ENCODE measurements at regions not wholly inside any gene's neighbourhood (a gene's known extent, or its start where the extent isn't known, plus 50 kb on each side); places are given as distances from the start of the nearest gene placed in this dataset.

GRCh38 chr22:47808886-47809620, 1046.6 kb downstream of the TBC1D22A start:
- DNase-seq = no peak
- no peak overlapping the region for H3K4me3 Mint-ChIP-seq
- no peak overlapping the region for H3K27ac Mint-ChIP-seq

GRCh38 chr22:47808236-47808635, 1045.8 kb downstream of the TBC1D22A start:
- CTCF ChIA-PET = no interaction called here
- Histone ChIP-seq H3K4me1 (ENCODE audit: control insufficient read depth in 1 of 2, extremely low read depth in 1 of 2, insufficient read depth in 2 of 2, low read length in 2 of 2) (no peaks in the 10 kb centered on the region), H3K4me3 (ENCODE audit: control insufficient read depth in 1 of 2, extremely low read depth in 1 of 2, low read length in 1 of 2) (no peak overlapping the region), H3K27ac (ENCODE audit: low read length) (no peak overlapping the region), H3K36me3 (ENCODE audit: control insufficient read depth in 2 of 2, extremely low read depth in 1 of 2, insufficient read depth in 1 of 2, low read length in 1 of 2) (no peaks in the 10 kb centered on the region), H3K9me3 (no peaks in the 10 kb centered on the region), H3K27me3 (replicated peaks in 1 of 2; ENCODE audit: control insufficient read depth in 2 of 2, extremely low read depth in 1 of 2, insufficient read depth in 2 of 2, low read length in 1 of 2) (peaks cover 0 to 42% of the 10 kb centered on the region in 2 experiments)
- Mint-ChIP-seq H3K27ac (no peak overlapping the region), H3K9me3 (no peaks in the 10 kb centered on the region), H3K36me3 (no peaks in the 10 kb centered on the region), H3K27me3 (peaks cover 9 to 14% of the 10 kb centered on the region in 2 donors), H3K4me1 (no peaks in the 10 kb centered on the region), H3K4me3 (no peak overlapping the region)
- POLR2A ChIA-PET = no interaction called here
- 84% methylated on average over 5 of the region's 6 CpGs for WGBS (ENCODE audit: insufficient coverage)
- ATAC-seq (replicated peaks in 1 of 4) (no peak), DNase-seq (no peak)

More at GRCh38 chr22:47808886-47809620, 1046.6 kb downstream of the TBC1D22A start:
- no peak overlapping the region for H3K27ac ChIP-seq (ENCODE audit: low read length)
- no peaks in the 10 kb centered on the region for H3K9me3 ChIP-seq
- no peaks in the 10 kb centered on the region for H3K4me1 ChIP-seq (ENCODE audit: control insufficient read depth in 1 of 2, extremely low read depth in 1 of 2, insufficient read depth in 2 of 2, low read length in 2 of 2)
- Mint-ChIP-seq H3K4me1 (no peaks in the 10 kb centered on the region), H3K27me3 (peaks cover 10 to 14% of the 10 kb centered on the region in 2 donors), H3K36me3 (no peaks in the 10 kb centered on the region), H3K9me3 (no peaks in the 10 kb centered on the region)
- H3K36me3 ChIP-seq (ENCODE audit: control insufficient read depth in 2 of 2, extremely low read depth in 1 of 2, insufficient read depth in 1 of 2, low read length in 1 of 2) = no peaks in the 10 kb centered on the region
- ChIA-PET CTCF (no interaction called here), POLR2A (no interaction called here)
- 91% methylated on average over 9 of the region's 10 CpGs for WGBS (ENCODE audit: insufficient coverage)
- peaks cover 0 to 46% of the 10 kb centered on the region in 2 experiments for H3K27me3 ChIP-seq (replicated peaks in 1 of 2; ENCODE audit: control insufficient read depth in 2 of 2, extremely low read depth in 1 of 2, insufficient read depth in 2 of 2, low read length in 1 of 2)
- H3K4me3 ChIP-seq (ENCODE audit: control insufficient read depth in 1 of 2, extremely low read depth in 1 of 2, low read length in 1 of 2) = no peak overlapping the region
- no peak for ATAC-seq (replicated peaks in 1 of 4)

DNA sequence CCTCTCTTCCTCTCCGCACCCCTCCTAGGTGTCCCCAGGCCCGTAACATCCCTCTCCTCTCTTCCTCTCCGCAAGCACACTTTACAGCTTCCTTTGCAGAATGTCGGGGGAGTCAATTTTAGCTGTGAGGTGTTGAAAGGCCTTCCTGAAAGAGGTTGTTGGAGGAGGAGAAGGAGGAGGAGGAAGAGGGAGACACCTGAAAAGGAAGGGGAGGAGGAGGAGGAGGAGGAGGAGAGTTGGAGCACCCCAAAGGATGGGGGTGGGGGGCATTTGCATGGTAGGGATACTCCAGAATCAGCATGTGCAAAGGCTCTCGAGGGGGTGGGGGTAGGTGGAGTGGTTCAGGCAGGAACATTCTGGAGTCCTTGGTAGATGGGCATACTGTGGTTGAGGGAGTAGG, 1045.1 kb downstream of the TBC1D22A start:
- H3K9me3 ChIP-seq = no peaks in the 10 kb centered on the region
- Mint-ChIP-seq H3K9me3 (no peaks in the 10 kb centered on the region), H3K4me1 (no peaks in the 10 kb centered on the region), H3K27ac (no peak overlapping the region), H3K27me3 (peaks cover 5 to 14% of the 10 kb centered on the region in 2 donors), H3K4me3 (no peak overlapping the region), H3K36me3 (no peaks in the 10 kb centered on the region)
- no peak overlapping the region for H3K27ac ChIP-seq (ENCODE audit: low read length)
- WGBS (ENCODE audit: insufficient coverage) = 67% methylated on average over 1 of the region's 5 CpGs
- no peaks in the 10 kb centered on the region for H3K4me1 ChIP-seq (ENCODE audit: control insufficient read depth in 1 of 2, extremely low read depth in 1 of 2, insufficient read depth in 2 of 2, low read length in 2 of 2)
- ChIA-PET POLR2A (no interaction called here), CTCF (no interaction called here)
- H3K36me3 ChIP-seq (ENCODE audit: control insufficient read depth in 2 of 2, extremely low read depth in 1 of 2, insufficient read depth in 1 of 2, low read length in 1 of 2) = no peaks in the 10 kb centered on the region
- peaks cover 0 to 38% of the 10 kb centered on the region in 2 experiments for H3K27me3 ChIP-seq (replicated peaks in 1 of 2; ENCODE audit: control insufficient read depth in 2 of 2, extremely low read depth in 1 of 2, insufficient read depth in 2 of 2, low read length in 1 of 2)
- DNase-seq (no peak), ATAC-seq (replicated peaks in 1 of 4) (no peak)
- H3K4me3 ChIP-seq (ENCODE audit: control insufficient read depth in 1 of 2, extremely low read depth in 1 of 2, low read length in 1 of 2) = no peak overlapping the region

- ATAC-seq (replicated peaks in 1 of 4) = no peak
- Mint-ChIP-seq H3K27me3 (peaks cover 10 to 14% of the 10 kb centered on the region in 2 donors), H3K9me3 (no peaks in the 10 kb centered on the region), H3K4me1 (no peaks in the 10 kb centered on the region), H3K36me3 (no peaks in the 10 kb centered on the region), H3K27ac (no peak overlapping the region), H3K4me3 (no peak overlapping the region)
- no peaks in the 10 kb centered on the region for H3K9me3 ChIP-seq
- CTCF ChIA-PET = no interaction called here
- POLR2A ChIA-PET = interaction anchor here in 1 of 2 donors (0.6 kb wide), 1 partner anchor 112 kb away, joined by 8 read pairs; no protein-coding TSS in a partner anchor
- no peak overlapping the region for H3K27ac ChIP-seq (ENCODE audit: low read length)
- H3K4me3 ChIP-seq (ENCODE audit: control insufficient read depth in 1 of 2, extremely low read depth in 1 of 2, low read length in 1 of 2) = no peak overlapping the region
- H3K4me1 ChIP-seq (ENCODE audit: control insufficient read depth in 1 of 2, extremely low read depth in 1 of 2, insufficient read depth in 2 of 2, low read length in 2 of 2) = no peaks in the 10 kb centered on the region
- DNase-seq = no peak
- 93% methylated on average over 4 of the region's 8 CpGs for WGBS (ENCODE audit: insufficient coverage)
- peaks cover 0 to 42% of the 10 kb centered on the region in 2 experiments for H3K27me3 ChIP-seq (replicated peaks in 1 of 2; ENCODE audit: control insufficient read depth in 2 of 2, extremely low read depth in 1 of 2, insufficient read depth in 2 of 2, low read length in 1 of 2)
- no peaks in the 10 kb centered on the region for H3K36me3 ChIP-seq (ENCODE audit: control insufficient read depth in 2 of 2, extremely low read depth in 1 of 2, insufficient read depth in 1 of 2, low read length in 1 of 2)
Measured at GRCh38 chr22:47806894-47807293, 1044.4 kb downstream of the TBC1D22A start.

GRCh38 chr22:47805394-47805935, 1043.0 kb downstream of the TBC1D22A start:
- H3K4me1 Mint-ChIP-seq = no peaks in the 10 kb centered on the region
- H3K27me3 Mint-ChIP-seq = peaks cover 10 to 11% of the 10 kb centered on the region in 2 donors
- Histone ChIP-seq H3K36me3 (ENCODE audit: control insufficient read depth in 2 of 2, extremely low read depth in 1 of 2, insufficient read depth in 1 of 2, low read length in 1 of 2) (no peaks in the 10 kb centered on the region), H3K9me3 (no peaks in the 10 kb centered on the region), H3K27me3 (replicated peaks in 1 of 2; ENCODE audit: control insufficient read depth in 2 of 2, extremely low read depth in 1 of 2, insufficient read depth in 2 of 2, low read length in 1 of 2) (peaks cover 2 to 41% of the 10 kb centered on the region in 2 experiments), H3K4me3 (ENCODE audit: control insufficient read depth in 1 of 2, extremely low read depth in 1 of 2, low read length in 1 of 2) (no peak overlapping the region), H3K27ac (ENCODE audit: low read length) (no peak overlapping the region), H3K4me1 (ENCODE audit: control insufficient read depth in 1 of 2, extremely low read depth in 1 of 2, insufficient read depth in 2 of 2, low read length in 2 of 2) (no peaks in the 10 kb centered on the region)
- ATAC-seq (replicated peaks in 1 of 4) (no peak), DNase-seq (no peak)
- H3K27ac Mint-ChIP-seq = no peak overlapping the region
- POLR2A ChIA-PET = no interaction called here
- WGBS (ENCODE audit: insufficient coverage) = 78% methylated on average over 3 of the region's 6 CpGs
- H3K4me3 Mint-ChIP-seq = no peak overlapping the region
- CTCF ChIA-PET = no interaction called here
- no peaks in the 10 kb centered on the region for H3K9me3 Mint-ChIP-seq
- no peaks in the 10 kb centered on the region for H3K36me3 Mint-ChIP-seq

GRCh38 chr22:47804281-47804680, 1041.8 kb downstream of the TBC1D22A start:
- Mint-ChIP-seq H3K27ac (no peak overlapping the region), H3K4me1 (no peaks in the 10 kb centered on the region), H3K27me3 (peaks cover 11 to 12% of the 10 kb centered on the region in 2 donors), H3K36me3 (no peaks in the 10 kb centered on the region), H3K9me3 (no peaks in the 10 kb centered on the region), H3K4me3 (no peak overlapping the region)
- DNase-seq (no peak), ATAC-seq (replicated peaks in 1 of 4) (no peak)
- Histone ChIP-seq H3K4me3 (ENCODE audit: control insufficient read depth in 1 of 2, extremely low read depth in 1 of 2, low read length in 1 of 2) (no peak overlapping the region), H3K27ac (ENCODE audit: low read length) (no peak overlapping the region), H3K9me3 (no peaks in the 10 kb centered on the region), H3K4me1 (ENCODE audit: control insufficient read depth in 1 of 2, extremely low read depth in 1 of 2, insufficient read depth in 2 of 2, low read length in 2 of 2) (no peaks in the 10 kb centered on the region), H3K36me3 (ENCODE audit: control insufficient read depth in 2 of 2, extremely low read depth in 1 of 2, insufficient read depth in 1 of 2, low read length in 1 of 2) (no peaks in the 10 kb centered on the region), H3K27me3 (replicated peaks in 1 of 2; ENCODE audit: control insufficient read depth in 2 of 2, extremely low read depth in 1 of 2, insufficient read depth in 2 of 2, low read length in 1 of 2) (peaks cover 2 to 36% of the 10 kb centered on the region in 2 experiments)
- POLR2A ChIA-PET = no interaction called here
- CTCF ChIA-PET = no interaction called here
- WGBS (ENCODE audit: insufficient coverage) = 93% methylated on average over 6 of the region's 6 CpGs

All from T-cell (primary cell).